Esophagus (tissue), 2 donors: ENCODE measurements at regions not wholly inside any gene's neighbourhood (a gene's known extent, or its start where the extent isn't known, plus 50 kb on each side); places are given as distances from the start of the nearest gene placed in this dataset.

Experiments
- H3K27ac ChIP-seq, 2 donors: one replicate each; pipeline ENCODE4 v1.5.1; 2013; ENCODE audit warnings: low read depth in 2 of 2, mild to moderate bottlenecking in 2 of 2, inconsistent platforms in 1 of 2, low read length in 1 of 2, moderate library complexity in 1 of 2
- H3K27me3 ChIP-seq, 2 donors: one replicate each; pipeline ENCODE4 v1.6.1; 2013; ENCODE audit warnings: low read length in 2 of 2, control low read depth in 1 of 2, mild to moderate bottlenecking in 1 of 2; ENCODE audit not compliant: insufficient read depth in 2 of 2, control insufficient read depth in 1 of 2
- H3K36me3 ChIP-seq, 2 donors: one replicate each; pipeline ENCODE4 v1.6.1; 2013; ENCODE audit warnings: low read length in 1 of 2; ENCODE audit not compliant: control insufficient read depth in 2 of 2, insufficient read depth in 2 of 2
- H3K4me1 ChIP-seq, 2 donors: one replicate each; pipeline ENCODE4 v1.6.1; 2013; ENCODE audit warnings: low read length in 1 of 2; ENCODE audit not compliant: control insufficient read depth in 2 of 2, insufficient read depth in 2 of 2
- H3K4me3 ChIP-seq, 2 donors: one replicate each; pipeline ENCODE4 v1.5.1; 2013; ENCODE audit warnings: low read length in 2 of 2, mild to moderate bottlenecking in 2 of 2, low read depth in 1 of 2, moderate library complexity in 1 of 2
- H3K9me3 ChIP-seq, 2 donors: one replicate each; pipeline ENCODE4 v1.6.1; 2013; ENCODE audit warnings: mild to moderate bottlenecking in 2 of 2, low read depth in 1 of 2, low read length in 1 of 2, moderate library complexity in 1 of 2; ENCODE audit not compliant: control insufficient read depth in 2 of 2, insufficient read depth in 1 of 2
- WGBS, 2 donors: extraction: QIAGEN DNeasy Blood & Tissue Kit; methylation state at CpG; one replicate each; pipeline ENCODE4 v1.1.7; 2013; 5-methylcytosine and 5-hydroxymethylcytosine counted together
- donor health status: healthy with polysubstance abuse.
- donor health status: Bipolar disorder and iron deficiency.

DNA sequence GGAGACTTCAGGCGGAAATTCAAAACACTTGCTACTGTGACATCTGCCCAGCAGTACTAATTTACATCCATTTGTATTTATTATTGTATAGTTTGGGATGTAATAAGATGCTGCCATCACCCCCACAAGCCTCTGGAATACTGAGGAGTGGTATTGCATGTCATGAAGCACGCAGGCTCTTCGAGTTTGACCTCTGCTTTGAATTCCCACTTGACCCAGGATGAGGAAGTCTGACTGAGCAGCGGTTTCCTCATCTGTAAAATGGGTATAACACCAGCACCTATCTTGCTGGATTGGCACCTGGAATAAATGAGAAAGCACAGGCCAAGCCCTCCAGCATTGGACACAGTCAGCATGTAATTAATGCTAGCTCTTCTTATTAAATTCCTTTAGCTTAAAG is 116.0 kb upstream of the DIO3 start:
- WGBS, 2 donors: 86 to 88% methylated on average over 4 of the region's 4 CpGs
- Histone ChIP-seq H3K27me3 (no peaks in the 10 kb centered on the region), H3K27ac (no peak overlapping the region)

DNA sequence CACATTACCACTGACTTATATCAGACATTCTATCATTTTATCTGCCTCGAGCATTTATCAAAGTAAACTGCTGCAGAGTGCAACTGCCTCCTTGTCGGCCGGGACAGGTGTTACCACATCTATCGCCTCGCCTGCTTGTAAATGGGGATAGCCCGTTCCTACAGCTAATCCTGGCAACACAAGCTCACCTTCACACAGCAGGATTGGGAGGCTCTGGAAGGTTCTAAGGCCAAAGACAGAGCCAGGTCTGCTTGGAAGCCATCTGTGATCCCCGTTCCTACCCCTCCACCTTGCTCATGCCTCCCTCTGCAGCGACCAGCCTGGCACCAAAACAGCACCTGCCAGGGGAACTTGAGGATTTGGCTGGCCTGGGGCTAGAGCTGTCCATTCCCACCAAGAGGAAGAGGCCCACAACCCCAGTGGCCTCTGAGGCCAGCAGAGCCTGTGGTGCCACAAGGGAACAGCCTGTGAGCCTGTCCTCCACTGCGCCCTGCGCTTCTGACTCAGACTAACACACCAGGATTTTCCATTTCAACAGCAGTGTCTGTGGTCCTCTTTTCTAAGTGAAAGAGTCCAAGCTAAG is 114.8 kb upstream of the DIO3 start:
- Histone ChIP-seq H3K4me3 (no peak overlapping the region), H3K27ac (no peak overlapping the region), H3K4me1 (peaks cover 0 to 2% of the 10 kb centered on the region in 2 donors), H3K9me3 (no peaks in the 10 kb centered on the region), H3K27me3 (no peaks in the 10 kb centered on the region), H3K36me3 (no peaks in the 10 kb centered on the region)
- 74 to 80% methylated on average over 10 of the region's 10 CpGs for WGBS, 2 donors

More for the DNA sequence above, 116.0 kb upstream of the DIO3 start:
- Histone ChIP-seq H3K4me1 (peaks cover 0 to 2% of the 10 kb centered on the region in 2 donors), H3K36me3 (no peaks in the 10 kb centered on the region), H3K4me3 (no peak overlapping the region), H3K9me3 (peaks cover 0 to 4% of the 10 kb centered on the region in 2 donors)

DNA sequence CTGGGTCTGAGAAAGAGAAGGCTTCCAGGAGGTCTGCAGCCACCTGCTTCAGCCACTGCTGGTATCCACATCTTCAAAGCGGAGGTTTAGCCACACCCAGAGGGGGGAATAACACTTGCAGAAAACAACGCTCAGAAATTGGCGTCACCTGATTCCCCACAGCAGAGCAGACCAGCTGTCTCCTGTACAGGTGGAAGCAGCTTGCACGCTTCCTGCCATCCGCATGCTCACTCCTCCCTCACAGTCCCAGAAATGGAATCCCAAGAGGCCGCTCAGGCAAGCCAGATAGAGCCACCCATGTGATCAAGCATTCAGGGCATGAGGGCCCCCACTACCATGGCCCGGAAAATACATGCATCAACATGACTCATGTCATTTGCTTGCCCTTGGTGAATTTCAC is 112.2 kb upstream of the DIO3 start:
- no peaks in the 10 kb centered on the region for H3K9me3 ChIP-seq
- H3K4me3 ChIP-seq: no peak overlapping the region
- H3K4me1 ChIP-seq: peaks cover 0 to 2% of the 10 kb centered on the region in 2 donors
- H3K36me3 ChIP-seq: no peaks in the 10 kb centered on the region
- WGBS, 2 donors: 67 to 72% methylated on average over 7 of the region's 7 CpGs
- H3K27me3 ChIP-seq: no peaks in the 10 kb centered on the region
- no peak overlapping the region for H3K27ac ChIP-seq

GRCh38 chr14:101451166-101451565 is 110.1 kb upstream of the DIO3 start:
- 69 to 78% methylated on average over 3 of the region's 3 CpGs for WGBS, 2 donors
- no peak overlapping the region for H3K4me3 ChIP-seq
- H3K36me3 ChIP-seq: no peaks in the 10 kb centered on the region
- no peak overlapping the region for H3K27ac ChIP-seq
- peaks cover 0 to 4% of the 10 kb centered on the region in 2 donors for H3K4me1 ChIP-seq
- H3K27me3 ChIP-seq: no peaks in the 10 kb centered on the region
- no peaks in the 10 kb centered on the region for H3K9me3 ChIP-seq

DNA sequence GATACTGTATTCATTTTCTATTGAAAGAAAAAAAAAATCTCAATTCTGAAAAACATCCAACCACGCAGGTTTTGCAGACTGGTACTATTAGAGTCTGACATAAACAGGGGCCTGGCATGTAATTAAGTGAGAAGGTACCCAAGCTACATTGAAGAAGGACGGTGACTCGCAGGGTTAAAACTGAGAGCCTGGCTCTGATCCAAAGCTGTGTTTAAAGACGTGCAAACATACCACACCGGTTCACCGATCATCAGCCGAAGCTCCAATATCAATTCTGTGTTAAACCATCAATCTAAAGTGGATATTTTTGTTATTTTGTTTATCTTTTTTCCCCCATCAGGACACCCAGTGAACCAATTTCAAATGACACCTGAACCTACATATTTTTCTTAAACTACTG is 108.1 kb upstream of the DIO3 start:
- Histone ChIP-seq H3K4me3 (no peak overlapping the region), H3K36me3 (no peaks in the 10 kb centered on the region), H3K27ac (no peak overlapping the region), H3K9me3 (no peaks in the 10 kb centered on the region), H3K27me3 (peaks cover 7 to 12% of the 10 kb centered on the region in 2 donors), H3K4me1 (peaks cover 0 to 4% of the 10 kb centered on the region in 2 donors)
- WGBS, 2 donors: 44 to 49% methylated on average over 7 of the region's 7 CpGs

- Histone ChIP-seq H3K9me3 (no peaks in the 10 kb centered on the region), H3K36me3 (no peaks in the 10 kb centered on the region), H3K4me3 (no peak overlapping the region), H3K4me1 (peaks cover 0 to 2% of the 10 kb centered on the region in 2 donors), H3K27ac (no peak overlapping the region), H3K27me3 (peaks cover 12 to 21% of the 10 kb centered on the region in 2 donors)
- 76 to 79% methylated on average over 4 of the region's 4 CpGs for WGBS, 2 donors
Observed at GRCh38 chr14:101454229-101454628, 107.1 kb upstream of the DIO3 start.

GRCh38 chr14:101456246-101457175 is 104.8 kb upstream of the DIO3 start:
- 24 to 27% methylated on average over 32 of the region's 32 CpGs for WGBS, 2 donors
- Histone ChIP-seq H3K27ac (no peak overlapping the region), H3K4me3 (no peak overlapping the region), H3K36me3 (no peaks in the 10 kb centered on the region), H3K27me3 (peaks cover 15 to 21% of the 10 kb centered on the region in 2 donors), H3K4me1 (peaks cover 0 to 2% of the 10 kb centered on the region in 2 donors), H3K9me3 (no peaks in the 10 kb centered on the region)

- Histone ChIP-seq H3K27ac (no peak overlapping the region), H3K4me1 (peaks cover 0 to 2% of the 10 kb centered on the region in 2 donors), H3K36me3 (no peaks in the 10 kb centered on the region), H3K4me3 (no peak overlapping the region), H3K9me3 (no peaks in the 10 kb centered on the region), H3K27me3 (peaks cover 15 to 21% of the 10 kb centered on the region in 2 donors)
- 14 to 16% methylated on average over 32 to 85 of the region's 85 CpGs for WGBS, 2 donors
Observed at GRCh38 chr14:101457301-101457935, 103.9 kb upstream of the DIO3 start.

DNA sequence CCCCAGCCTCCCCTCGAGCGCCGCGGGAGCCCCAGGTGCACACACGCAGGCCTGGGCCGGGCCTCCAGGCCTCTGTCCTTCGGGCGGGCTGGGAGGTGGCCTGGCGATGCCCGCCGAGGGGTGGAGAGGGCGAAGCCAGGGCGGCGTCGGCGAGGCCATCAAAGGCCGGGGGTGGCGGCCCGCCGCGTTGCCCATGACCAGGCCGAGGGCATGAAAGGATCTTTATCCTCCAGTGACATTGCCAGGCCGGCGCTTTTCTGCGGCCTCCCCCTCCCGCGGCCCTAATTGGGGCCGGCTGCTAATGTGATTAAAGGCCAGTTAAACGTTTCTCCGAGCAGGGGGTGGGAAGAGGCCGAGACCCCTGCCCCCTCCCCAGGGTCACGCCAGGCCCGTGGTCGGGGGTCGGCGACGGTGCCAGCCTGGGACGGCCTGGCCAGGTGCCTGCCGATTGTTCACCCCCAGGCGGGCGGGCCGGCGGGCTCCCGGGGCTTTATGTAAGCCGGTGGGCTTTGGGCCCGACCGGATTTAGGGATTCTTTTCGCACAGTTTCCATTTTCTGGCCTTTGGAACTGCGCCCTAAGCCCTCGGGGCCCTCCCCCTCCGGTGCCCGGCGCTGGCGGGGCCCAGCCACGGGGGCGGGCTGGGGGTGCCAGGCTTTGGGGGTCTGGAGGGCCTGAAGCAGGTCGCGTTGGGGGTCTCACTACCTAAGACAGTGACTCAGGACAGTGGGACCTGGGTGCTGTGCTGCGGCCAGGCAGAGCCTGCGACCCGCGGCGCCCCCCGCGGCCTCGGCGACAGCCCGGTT is 103.2 kb upstream of the DIO3 start:
- H3K36me3 ChIP-seq: no peaks in the 10 kb centered on the region
- peaks cover 15 to 21% of the 10 kb centered on the region in 2 donors for H3K27me3 ChIP-seq
- H3K27ac ChIP-seq: no peak overlapping the region
- no peaks in the 10 kb centered on the region for H3K9me3 ChIP-seq
- peaks cover 0 to 2% of the 10 kb centered on the region in 2 donors for H3K4me1 ChIP-seq
- no peak overlapping the region for H3K4me3 ChIP-seq
- WGBS, 2 donors: 12 to 16% methylated on average over 53 to 68 of the region's 68 CpGs
